Uterus (tissue), 3 donors: ENCODE measurements at regions not wholly inside any gene's neighbourhood (a gene's known extent, or its start where the extent isn't known, plus 50 kb on each side); places are given as distances from the start of the nearest gene placed in this dataset.

Source experiments
- DNase-seq, 2 donors: peaks; one replicate each; pipeline ENCODE4 v3.0.0-alpha.2; 2019 to 2020
- H3K27ac ChIP-seq, 2 donors: fragments of 200-600 bp; sonication (generic); 1 replicate in 1 of 2; 2 replicates in 1 of 2; pipeline ENCODE4 v1.5.1; 2016 to 2018
- H3K27me3 ChIP-seq, 2 donors: fragments of 200-600 bp; sonication (generic); one replicate each; pipeline ENCODE4 v1.5.1; 2018 to 2019; ENCODE audit warnings: control low read depth in 1 of 2
- H3K36me3 ChIP-seq, 2 donors: fragments of 200-600 bp; sonication (generic); one replicate each; pipeline ENCODE4 v1.5.1; 2019; ENCODE audit warnings: control low read depth in 1 of 2
- H3K4me1 ChIP-seq, 2 donors: fragments of 200-600 bp; sonication (generic); one replicate each; pipeline ENCODE4 v1.5.1; 2018 to 2019; ENCODE audit warnings: control low read depth in 1 of 2
- H3K4me3 ChIP-seq, 2 donors: fragments of 200-600 bp; sonication (generic); 1 replicate in 1 of 2; 2 replicates in 1 of 2; pipeline ENCODE4 v1.5.1; 2018 to 2019; ENCODE audit warnings: mild to moderate bottlenecking in 1 of 2
- H3K9me3 ChIP-seq, 2 donors: fragments of 200-600 bp; sonication (generic); one replicate each; pipeline ENCODE4 v1.5.1; 2019; ENCODE audit warnings: control low read depth in 1 of 2
- CTCF ChIP-seq, 4 experiments: fragments of 200-600 bp in 2 of 4; fragments of 450-650 bp in 2 of 4; sonication (generic) in 2 of 4; IDR thresholded peaks; one replicate each; pipeline ENCODE4 v1.5.1; 2016 to 2019; ENCODE audit warnings: antibody characterized with exemption in 4 of 4, mild to moderate bottlenecking in 2 of 4, moderate library complexity in 1 of 4
- POLR2A ChIP-seq, 2 donors: fragments of 450-650 bp; IDR thresholded peaks; one replicate each; pipeline ENCODE4 v1.6.1; 2016; ENCODE audit warnings: antibody characterized with exemption in 2 of 2, mild to moderate bottlenecking in 1 of 2, moderate library complexity in 1 of 2
- intact Hi-C: fragments of 100-400 bp; cut with DNase I; formaldehyde crosslinking; loops from one replicate; pipeline ENCODE4 v1.15.1; 2023; ENCODE audit warnings: low total_unique reads
- donor health status: DM: yes; HTN: yes; CAD: no.

- intact Hi-C loops, result no loop called here
- H3K27ac ChIP-seq, result no peak overlapping the region
Observed at GRCh38 chr9:28610339-28610738, 1037.1 kb upstream of the C9orf72 start.

GRCh38 chr9:28616310-28616709 is 1043.0 kb upstream of the C9orf72 start:
- no peak for TF ChIP-seq POLR2A (IDR thresholded peaks at IDR 0.05)
- no peak for TF ChIP-seq CTCF (IDR thresholded peaks at IDR 0.05)
- H3K36me3 ChIP-seq, result no peaks in the 10 kb centered on the region
- no peak overlapping the region for H3K27ac ChIP-seq
- H3K4me3 ChIP-seq, result no peak overlapping the region
- no peaks in the 10 kb centered on the region for H3K9me3 ChIP-seq
- no peaks in the 10 kb centered on the region for H3K27me3 ChIP-seq
- no peak for DNase-seq
- intact Hi-C loops, result no loop called here
- no peaks in the 10 kb centered on the region for H3K4me1 ChIP-seq

More at GRCh38 chr9:28610339-28610738, 1037.1 kb upstream of the C9orf72 start:
- H3K4me1 ChIP-seq, result no peaks in the 10 kb centered on the region
- no peaks in the 10 kb centered on the region for H3K27me3 ChIP-seq
- H3K36me3 ChIP-seq, result no peaks in the 10 kb centered on the region
- H3K9me3 ChIP-seq, result no peaks in the 10 kb centered on the region
- DNase-seq, result no peak
- H3K4me3 ChIP-seq, result no peak overlapping the region
- TF ChIP-seq CTCF (IDR thresholded peaks at IDR 0.05), result no peak

DNA sequence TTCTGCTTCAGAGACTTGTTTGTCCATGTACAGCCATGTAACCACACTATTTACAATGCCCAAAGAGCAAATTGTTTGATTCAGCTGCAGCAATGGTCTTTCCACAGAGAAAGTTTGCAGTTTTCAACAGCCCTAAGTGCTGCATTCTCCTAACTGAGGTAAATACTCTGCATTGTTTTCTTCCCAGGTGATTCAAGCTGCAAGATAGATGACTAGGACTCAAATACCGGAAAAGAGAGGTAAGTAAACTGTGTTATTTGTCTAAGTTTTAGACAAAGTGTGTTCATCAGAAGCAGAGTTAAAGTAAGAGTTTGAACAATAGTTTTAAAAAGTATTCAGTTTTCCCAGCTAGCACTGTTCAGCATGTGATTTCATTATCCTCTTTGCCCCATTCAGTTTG is 1046.7 kb upstream of the C9orf72 start:
- Histone ChIP-seq H3K27me3 (no peaks in the 10 kb centered on the region), H3K27ac (no peak overlapping the region), H3K9me3 (no peaks in the 10 kb centered on the region), H3K4me1 (no peaks in the 10 kb centered on the region), H3K36me3 (no peaks in the 10 kb centered on the region), H3K4me3 (no peak overlapping the region)
- intact Hi-C loops, result no loop called here
- no peak for DNase-seq
- no peak for TF ChIP-seq CTCF (IDR thresholded peaks at IDR 0.05)
- TF ChIP-seq POLR2A (IDR thresholded peaks at IDR 0.05), result no peak

DNA sequence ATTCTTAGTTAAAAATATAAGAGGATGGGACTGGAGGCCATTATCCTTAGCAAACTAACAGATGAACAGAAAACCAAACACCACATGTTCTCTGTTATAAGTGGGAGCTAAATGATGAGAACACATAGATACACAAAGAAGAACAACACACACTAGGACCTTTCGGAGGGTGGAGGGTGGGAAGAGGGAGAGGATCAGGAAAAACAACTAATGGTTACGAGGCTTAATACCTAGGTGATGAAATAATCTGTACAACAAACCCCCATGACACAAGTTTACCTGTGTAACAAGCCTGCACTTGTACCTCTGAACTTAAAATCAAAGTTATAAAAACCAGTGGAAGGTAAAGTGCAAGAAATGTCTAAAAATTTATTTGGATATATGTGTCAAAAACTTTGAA is 1047.4 kb upstream of the C9orf72 start:
- H3K4me1 ChIP-seq, result no peaks in the 10 kb centered on the region

GRCh38 chr9:28624771-28625170 is 1051.5 kb upstream of the C9orf72 start:
- intact Hi-C loops, result no loop called here
- no peaks in the 10 kb centered on the region for H3K4me1 ChIP-seq
- H3K36me3 ChIP-seq, result no peaks in the 10 kb centered on the region
- H3K9me3 ChIP-seq, result no peaks in the 10 kb centered on the region
- no peak overlapping the region for H3K27ac ChIP-seq
- H3K27me3 ChIP-seq, result no peaks in the 10 kb centered on the region
- no peak overlapping the region for H3K4me3 ChIP-seq
- DNase-seq, result no peak
- TF ChIP-seq CTCF (IDR thresholded peaks at IDR 0.05) (no peak), POLR2A (IDR thresholded peaks at IDR 0.05) (no peak)

More for the DNA sequence above, 1047.4 kb upstream of the C9orf72 start:
- Histone ChIP-seq H3K36me3 (no peaks in the 10 kb centered on the region), H3K27ac (no peak overlapping the region), H3K9me3 (no peaks in the 10 kb centered on the region), H3K4me3 (no peak overlapping the region), H3K27me3 (no peaks in the 10 kb centered on the region)
- DNase-seq, result no peak
- TF ChIP-seq CTCF (IDR thresholded peaks at IDR 0.05) (no peak), POLR2A (IDR thresholded peaks at IDR 0.05) (no peak)
- intact Hi-C loops, result no loop called here
